ENCODE measurements at regions not wholly inside any gene's neighbourhood (a gene's known extent, or its start where the extent isn't known, plus 50 kb on each side); places are given as distances from the start of the nearest gene placed in this dataset.
"Not testable (repeated sequence)": the region's sequence is repeated elsewhere in the genome, so short reads cannot be mapped to it uniquely, and the experiment has no call there.

- Histone ChIP-seq H3K36me3 (no peaks in the 10 kb centered on the region), H3K9me3 (ENCODE audit: low read depth) (no peaks in the 10 kb centered on the region), H3K27me3 (no peaks in the 10 kb centered on the region), H3K4me1 (ENCODE audit: low read depth) (no peaks in the 10 kb centered on the region), H3K27ac (no peak overlapping the region), H3K4me3 (no peak overlapping the region)
- DNase-seq (ENCODE audit: low read depth in 1 of 2, low spot score in 1 of 2), result no peak
- TF ChIP-seq CTCF (IDR thresholded peaks at IDR 0.05; ENCODE audit: low read depth, low read length), result no peak
Measured at GRCh38 chr4:187396106-187396505, 599.5 kb upstream of the ZFP42 start.

- not testable (repeated sequence) for H3K4me1 ChIP-seq (ENCODE audit: low read depth); H3K27me3 ChIP-seq; DNase-seq (ENCODE audit: low read depth in 1 of 2, low spot score in 1 of 2); H3K27ac ChIP-seq; H3K4me3 ChIP-seq; H3K36me3 ChIP-seq; H3K9me3 ChIP-seq (ENCODE audit: low read depth)
Measured at GRCh38 chr4:187408447-187408846, 587.1 kb upstream of the ZFP42 start.

GRCh38 chr4:187413564-187414358 is 581.8 kb upstream of the ZFP42 start:
- H3K4me1 ChIP-seq (ENCODE audit: low read depth), result no peaks in the 10 kb centered on the region
- no peaks in the 10 kb centered on the region for H3K27me3 ChIP-seq
- no peak overlapping the region for H3K27ac ChIP-seq
- H3K9me3 ChIP-seq (ENCODE audit: low read depth), result no peaks in the 10 kb centered on the region
- no peak for DNase-seq (ENCODE audit: low read depth in 1 of 2, low spot score in 1 of 2)
- H3K36me3 ChIP-seq, result no peaks in the 10 kb centered on the region
- TF ChIP-seq CTCF (IDR thresholded peaks at IDR 0.05; ENCODE audit: low read depth, low read length), result no peak
- H3K4me3 ChIP-seq, result no peak overlapping the region

GRCh38 chr4:187414716-187415115 is 580.9 kb upstream of the ZFP42 start:
- no peak for DNase-seq (ENCODE audit: low read depth in 1 of 2, low spot score in 1 of 2)
- no peaks in the 10 kb centered on the region for H3K9me3 ChIP-seq (ENCODE audit: low read depth)
- TF ChIP-seq CTCF (IDR thresholded peaks at IDR 0.05; ENCODE audit: low read depth, low read length), result no peak
- H3K4me1 ChIP-seq (ENCODE audit: low read depth), result no peaks in the 10 kb centered on the region
- no peak overlapping the region for H3K4me3 ChIP-seq
- H3K27me3 ChIP-seq, result no peaks in the 10 kb centered on the region
- H3K36me3 ChIP-seq, result no peaks in the 10 kb centered on the region
- H3K27ac ChIP-seq, result no peak overlapping the region

- no peak for DNase-seq (ENCODE audit: low read depth in 1 of 2, low spot score in 1 of 2)
- no peaks in the 10 kb centered on the region for H3K9me3 ChIP-seq (ENCODE audit: low read depth)
- no peaks in the 10 kb centered on the region for H3K36me3 ChIP-seq
- H3K27me3 ChIP-seq, result no peaks in the 10 kb centered on the region
- H3K27ac ChIP-seq, result no peak overlapping the region
- no peak for TF ChIP-seq CTCF (IDR thresholded peaks at IDR 0.05; ENCODE audit: low read depth, low read length)
- no peaks in the 10 kb centered on the region for H3K4me1 ChIP-seq (ENCODE audit: low read depth)
- no peak overlapping the region for H3K4me3 ChIP-seq
Measured at GRCh38 chr4:187415231-187415630, 580.3 kb upstream of the ZFP42 start.

GRCh38 chr4:187416216-187416615 is 579.4 kb upstream of the ZFP42 start:
- Histone ChIP-seq H3K27ac (no peak overlapping the region), H3K9me3 (ENCODE audit: low read depth) (no peaks in the 10 kb centered on the region), H3K27me3 (no peaks in the 10 kb centered on the region), H3K36me3 (no peaks in the 10 kb centered on the region), H3K4me3 (no peak overlapping the region), H3K4me1 (ENCODE audit: low read depth) (no peaks in the 10 kb centered on the region)
- no peak for DNase-seq (ENCODE audit: low read depth in 1 of 2, low spot score in 1 of 2)
- TF ChIP-seq CTCF (IDR thresholded peaks at IDR 0.05; ENCODE audit: low read depth, low read length), result no peak
